Kidney (tissue), 13 donors: ENCODE measurements at regions not wholly inside any gene's neighbourhood (a gene's known extent, or its start where the extent isn't known, plus 50 kb on each side); places are given as distances from the start of the nearest gene placed in this dataset.

Source experiments
- DNase-seq, 5 donors: peaks; one replicate each; pipeline ENCODE4 v3.0.0-alpha.2; 2013 to 2020
- FAIRE-seq: peaks from 2 replicates; lab custom pipeline; 2012; peaks lifted over from hg19 to GRCh38; lab: Jason Lieb, UNC
- H3K27ac ChIP-seq, 2 donors: one replicate each; pipeline ENCODE4 v1.7.0; 2013; ENCODE audit warnings: low read depth in 2 of 2, low read length in 2 of 2, inconsistent platforms in 1 of 2
- H3K27me3 ChIP-seq: one replicate; pipeline ENCODE4 v1.7.1; 2013; ENCODE audit warnings: low read length, inconsistent platforms; ENCODE audit not compliant: control insufficient read depth, insufficient read depth
- H3K36me3 ChIP-seq, 3 donors: one replicate each; pipeline versions ENCODE4 v1.7.0 to v1.7.1; 2013; ENCODE audit warnings: low read length in 3 of 3, control low read depth in 1 of 3, inconsistent platforms in 1 of 3; ENCODE audit not compliant: insufficient read depth in 3 of 3, control insufficient read depth in 2 of 3
- H3K4me1 ChIP-seq, 3 donors: one replicate each; pipeline versions ENCODE4 v1.7.0 to v1.7.1; 2013; ENCODE audit warnings: low read length in 3 of 3, inconsistent platforms in 1 of 3, low read depth in 1 of 3; ENCODE audit not compliant: control insufficient read depth in 2 of 3, insufficient read depth in 2 of 3
- H3K4me3 ChIP-seq, 3 donors: one replicate each; pipeline versions ENCODE4 v1.7.0 to v1.8.1; 2013; ENCODE audit warnings: low read length in 3 of 3, control low read depth in 1 of 3, inconsistent platforms in 1 of 3
- H3K9ac ChIP-seq, 3 donors: one replicate each; pipeline versions ENCODE4 v1.7.0 to v1.7.1; 2013; ENCODE audit warnings: low read length in 3 of 3, control low read depth in 1 of 3, inconsistent platforms in 1 of 3
- H3K9me3 ChIP-seq, 3 donors: one replicate each; pipeline versions ENCODE4 v1.7.0 to v1.7.1; 2013; ENCODE audit warnings: low read length in 3 of 3, control low read depth in 1 of 3, inconsistent platforms in 1 of 3; ENCODE audit not compliant: control insufficient read depth in 2 of 3, insufficient read depth in 1 of 3
- CTCF ChIP-seq: IDR thresholded peaks from 3 replicates; pipeline ENCODE4 v1.5.1; 2012; ENCODE audit warnings: mild to moderate bottlenecking, moderate library complexity, borderline replicate concordance; ENCODE audit not compliant: insufficient read depth; ENCODE audit errors: extremely low read depth
- intact Hi-C: fragments of 100-400 bp; cut with DNase I; formaldehyde crosslinking; loops from one replicate; pipeline ENCODE4 v1.11.1; 2022
- donor health status: control.
- donor health status: control.
- donor health status: control.
- donor health status: control.
- donor health status: control.
- donor health status: DM: yes; HTN: yes; CAD: no.
- donor health status: Normal renal cell carcinoma (clear cell type).

GRCh38 chr1:233473549-233474204 is 140.2 kb upstream of the KCNK1 start:
- no peaks in the 10 kb centered on the region for H3K27me3 ChIP-seq
- no peaks in the 10 kb centered on the region for H3K9me3 ChIP-seq
- no peaks in the 10 kb centered on the region for H3K36me3 ChIP-seq
- FAIRE-seq (no peak), DNase-seq (no peak)
- H3K9ac ChIP-seq: no peak overlapping the region
- no peak overlapping the region for H3K27ac ChIP-seq
- intact Hi-C loops: no loop called here
- TF ChIP-seq CTCF: no peak
- H3K4me1 ChIP-seq: no peaks in the 10 kb centered on the region
- H3K4me3 ChIP-seq: no peak overlapping the region

- DNase-seq: no peak
- no peak overlapping the region for H3K9ac ChIP-seq
- H3K27me3 ChIP-seq: no peaks in the 10 kb centered on the region
Observed at GRCh38 chr1:233477359-233477758, 136.5 kb upstream of the KCNK1 start.

GRCh38 chr1:233478611-233479010 is 135.3 kb upstream of the KCNK1 start:
- Histone ChIP-seq H3K4me1 (no peaks in the 10 kb centered on the region), H3K27me3 (no peaks in the 10 kb centered on the region), H3K36me3 (no peaks in the 10 kb centered on the region), H3K27ac (no peak overlapping the region), H3K9ac (no peak overlapping the region), H3K4me3 (no peak overlapping the region), H3K9me3 (no peaks in the 10 kb centered on the region)
- DNase-seq: no peak
- no peak for FAIRE-seq
- intact Hi-C loops: no loop called here
- TF ChIP-seq CTCF: no peak

More at GRCh38 chr1:233477359-233477758, 136.5 kb upstream of the KCNK1 start:
- H3K4me1 ChIP-seq: no peaks in the 10 kb centered on the region
- no peaks in the 10 kb centered on the region for H3K9me3 ChIP-seq
- no peak overlapping the region for H3K4me3 ChIP-seq
- no peak for TF ChIP-seq CTCF
- no peak for FAIRE-seq
- H3K36me3 ChIP-seq: no peaks in the 10 kb centered on the region
- H3K27ac ChIP-seq: no peak overlapping the region
- intact Hi-C loops: no loop called here
